WERI-Rb-1 (cell line): ENCODE measurements at regions not wholly inside any gene's neighbourhood (a gene's known extent, or its start where the extent isn't known, plus 50 kb on each side); places are given as distances from the start of the nearest gene placed in this dataset.

Source experiments
- DNase-seq: peaks from one replicate; pipeline ENCODE4 v3.0.0-alpha.2; 2020
- H3K27ac ChIP-seq: fragments of 250-450 bp; sonication (Bioruptor Pico); 2 replicates; pipeline ENCODE4 v1.5.1; 2020; ENCODE audit warnings: mild to moderate bottlenecking, moderate library complexity
- H3K27me3 ChIP-seq: fragments of 250-450 bp; sonication (Bioruptor Pico); 2 replicates; pipeline ENCODE4 v1.5.1; 2021; ENCODE audit warnings: mild to moderate bottlenecking, low read depth, moderate library complexity; ENCODE audit not compliant: insufficient read depth, severe bottlenecking
- H3K36me3 ChIP-seq: fragments of 250-450 bp; sonication (Bioruptor Pico); 2 replicates; pipeline ENCODE4 v1.5.1; 2020; ENCODE audit warnings: mild to moderate bottlenecking, moderate library complexity
- H3K4me3 ChIP-seq: 2 replicates; pipeline ENCODE4 v1.5.1; 2011; ENCODE audit warnings: low read depth, mild to moderate bottlenecking, control low read depth, low read length
- H3K9me3 ChIP-seq: fragments of 250-450 bp; sonication (Bioruptor Pico); 2 replicates; pipeline ENCODE4 v1.5.1; 2021; ENCODE audit warnings: mild to moderate bottlenecking, moderate library complexity; ENCODE audit not compliant: severe bottlenecking
- TF ChIP-seq, protein P1 (sequence below): IDR thresholded peaks from 2 replicates; pipeline ENCODE4 v1.5.1; 2011; ENCODE audit warnings: low read depth, mild to moderate bottlenecking, control low read depth, inconsistent platforms, low read length

DNA sequence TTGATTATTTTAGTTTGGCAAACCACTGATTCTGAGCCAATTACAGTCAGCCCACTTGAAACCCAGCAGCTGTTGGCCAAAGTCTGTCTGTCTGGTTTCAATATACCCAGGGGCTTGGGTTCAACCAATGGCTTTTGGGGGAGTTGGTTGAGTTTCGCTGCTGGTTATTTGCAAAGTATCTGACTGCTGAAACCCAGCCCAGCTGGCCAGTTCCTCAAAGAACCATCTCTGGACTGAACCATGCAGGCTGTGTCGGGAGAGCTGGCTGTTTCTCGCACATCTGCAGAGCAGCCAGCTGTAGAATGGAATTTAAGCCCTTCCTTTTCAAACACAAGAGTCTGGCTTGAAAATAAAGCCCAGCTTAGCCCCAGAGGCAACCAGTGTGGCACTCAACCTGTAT is 66.0 kb upstream of the PAX7 start:
- no peak overlapping the region for H3K27ac ChIP-seq
- TF ChIP-seq, protein P1, sequence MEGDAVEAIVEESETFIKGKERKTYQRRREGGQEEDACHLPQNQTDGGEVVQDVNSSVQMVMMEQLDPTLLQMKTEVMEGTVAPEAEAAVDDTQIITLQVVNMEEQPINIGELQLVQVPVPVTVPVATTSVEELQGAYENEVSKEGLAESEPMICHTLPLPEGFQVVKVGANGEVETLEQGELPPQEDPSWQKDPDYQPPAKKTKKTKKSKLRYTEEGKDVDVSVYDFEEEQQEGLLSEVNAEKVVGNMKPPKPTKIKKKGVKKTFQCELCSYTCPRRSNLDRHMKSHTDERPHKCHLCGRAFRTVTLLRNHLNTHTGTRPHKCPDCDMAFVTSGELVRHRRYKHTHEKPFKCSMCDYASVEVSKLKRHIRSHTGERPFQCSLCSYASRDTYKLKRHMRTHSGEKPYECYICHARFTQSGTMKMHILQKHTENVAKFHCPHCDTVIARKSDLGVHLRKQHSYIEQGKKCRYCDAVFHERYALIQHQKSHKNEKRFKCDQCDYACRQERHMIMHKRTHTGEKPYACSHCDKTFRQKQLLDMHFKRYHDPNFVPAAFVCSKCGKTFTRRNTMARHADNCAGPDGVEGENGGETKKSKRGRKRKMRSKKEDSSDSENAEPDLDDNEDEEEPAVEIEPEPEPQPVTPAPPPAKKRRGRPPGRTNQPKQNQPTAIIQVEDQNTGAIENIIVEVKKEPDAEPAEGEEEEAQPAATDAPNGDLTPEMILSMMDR, result no peak
- no peaks in the 10 kb centered on the region for H3K9me3 ChIP-seq
- no peaks in the 10 kb centered on the region for H3K36me3 ChIP-seq
- DNase-seq, result no peak
- no peaks in the 10 kb centered on the region for H3K27me3 ChIP-seq
- H3K4me3 ChIP-seq, result no peak overlapping the region

DNA sequence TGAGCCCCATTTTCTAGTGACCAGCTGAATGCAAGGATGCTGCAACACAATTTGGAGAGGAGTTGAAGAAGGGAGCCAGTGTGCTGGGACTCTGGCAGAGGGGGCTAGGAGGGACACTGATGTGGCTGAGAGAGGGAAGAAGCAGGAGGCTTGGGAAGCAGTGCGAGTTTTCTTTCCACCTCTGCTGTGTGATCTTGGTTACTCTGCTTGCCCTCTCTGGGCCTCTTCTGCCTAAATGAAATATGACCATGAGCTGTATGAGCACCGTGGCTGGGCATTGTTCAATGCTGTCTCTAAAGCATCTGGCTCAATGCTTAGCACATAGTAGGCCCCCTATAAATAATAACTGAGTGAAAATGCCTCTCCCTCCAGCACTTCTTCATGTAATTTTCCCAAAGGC is 65.3 kb upstream of the PAX7 start:
- TF ChIP-seq, protein P1, result no peak
- H3K36me3 ChIP-seq, result no peaks in the 10 kb centered on the region

GRCh38 chr1:18568489-18568888 is 62.2 kb upstream of the PAX7 start:
- Histone ChIP-seq H3K27me3 (no peaks in the 10 kb centered on the region), H3K9me3 (no peaks in the 10 kb centered on the region), H3K4me3 (no peak overlapping the region), H3K27ac (no peak overlapping the region), H3K36me3 (no peaks in the 10 kb centered on the region)
- TF ChIP-seq, protein P1, result no peak
- no peak for DNase-seq

More for the DNA sequence above, 65.3 kb upstream of the PAX7 start:
- no peak for DNase-seq
- Histone ChIP-seq H3K27ac (no peak overlapping the region), H3K27me3 (no peaks in the 10 kb centered on the region), H3K9me3 (no peaks in the 10 kb centered on the region), H3K4me3 (no peak overlapping the region)

GRCh38 chr1:18569251-18569650 is 61.4 kb upstream of the PAX7 start:
- H3K4me3 ChIP-seq, result no peak overlapping the region
- H3K9me3 ChIP-seq, result no peaks in the 10 kb centered on the region
- TF ChIP-seq, protein P1, result no peak
- H3K36me3 ChIP-seq, result no peaks in the 10 kb centered on the region
- no peak for DNase-seq
- no peak overlapping the region for H3K27ac ChIP-seq
- no peaks in the 10 kb centered on the region for H3K27me3 ChIP-seq

- DNase-seq, result no peak
- TF ChIP-seq, protein P1, result no peak
- no peaks in the 10 kb centered on the region for H3K36me3 ChIP-seq
Measured at GRCh38 chr1:18569811-18570545, 60.7 kb upstream of the PAX7 start.

GRCh38 chr1:18571275-18571674 is 59.4 kb upstream of the PAX7 start:
- DNase-seq, result no peak
- Histone ChIP-seq H3K27ac (no peak overlapping the region), H3K4me3 (no peak overlapping the region), H3K27me3 (no peaks in the 10 kb centered on the region), H3K36me3 (no peaks in the 10 kb centered on the region), H3K9me3 (no peaks in the 10 kb centered on the region)
- TF ChIP-seq, protein P1, result no peak

More at GRCh38 chr1:18569811-18570545, 60.7 kb upstream of the PAX7 start:
- Histone ChIP-seq H3K27ac (no peak overlapping the region), H3K27me3 (no peaks in the 10 kb centered on the region), H3K9me3 (no peaks in the 10 kb centered on the region), H3K4me3 (no peak overlapping the region)
